ENCODE measurements at regions not wholly inside any gene's neighbourhood (a gene's known extent, or its start where the extent isn't known, plus 50 kb on each side); places are given as distances from the start of the nearest gene placed in this dataset.

- no TSS peak for BruUV-seq (replicated peaks)
- no peaks in the 10 kb centered on the region for H3K27me3 ChIP-seq (ENCODE audit: control insufficient read depth, insufficient read depth, low read length)
- H3K27ac ChIP-seq (ENCODE audit: low read length), result no peak overlapping the region
- no peak for DNase-seq (ENCODE audit: low read depth, low spot score)
- H3K4me1 ChIP-seq (ENCODE audit: control insufficient read depth, insufficient read depth, low read length), result no peaks in the 10 kb centered on the region
- ATAC-seq, result no peak
- intact Hi-C loops (cut with micrococcal nuclease; ENCODE audit: unreplicated experiment), result no loop called here
- ChIA-PET CTCF (no interaction called here), POLR2A (no interaction called here)
- H3K36me3 ChIP-seq (ENCODE audit: control insufficient read depth, insufficient read depth, low read length), result no peaks in the 10 kb centered on the region
- no peaks in the 10 kb centered on the region for H3K9me3 ChIP-seq (ENCODE audit: control insufficient read depth, insufficient read depth, low read depth, low read length)
- H3K4me3 ChIP-seq (ENCODE audit: low read depth in 2 of 2, low read length in 2 of 2), result no peak overlapping the region
- TF ChIP-seq REST (IDR thresholded peaks at IDR 0.05; ENCODE audit: insufficient read depth in 1 of 2, low read depth in 2 of 2, low read length in 1 of 2) (no peak), TCF7L2 (IDR thresholded peaks at IDR 0.05; ENCODE audit: low read depth, low read length) (no peak), POLR2AphosphoS5 (IDR thresholded peaks at IDR 0.05; ENCODE audit: low read depth, low read length) (no peak), SIN3A (IDR thresholded peaks at IDR 0.05; ENCODE audit: borderline replicate concordance, insufficient read depth, low read depth, low read length) (no peak), CTCF (IDR thresholded peaks at IDR 0.05) (no peak)
- in situ Hi-C loops (cut with HindIII; ENCODE audit: low pct_unique_long_range_greater_than_20kb, low sequenced_read_pairs), result no loop called here
These were observed 746.6 kb downstream of the LRFN5 start for GRCh38 chr14:42353315-42353714.

GRCh38 chr14:42335918-42336317 is 729.2 kb downstream of the LRFN5 start:
- H3K4me1 ChIP-seq (ENCODE audit: control insufficient read depth, insufficient read depth, low read length), result no peaks in the 10 kb centered on the region
- ATAC-seq (no peak), DNase-seq (ENCODE audit: low read depth, low spot score) (no peak)
- ChIA-PET POLR2A (no interaction called here), CTCF (no interaction called here)
- intact Hi-C loops (cut with micrococcal nuclease; ENCODE audit: unreplicated experiment), result no loop called here
- TF ChIP-seq CTCF (IDR thresholded peaks at IDR 0.05) (no peak), SIN3A (IDR thresholded peaks at IDR 0.05; ENCODE audit: borderline replicate concordance, insufficient read depth, low read depth, low read length) (no peak), REST (IDR thresholded peaks at IDR 0.05; ENCODE audit: insufficient read depth in 1 of 2, low read depth in 2 of 2, low read length in 1 of 2) (no peak), TCF7L2 (IDR thresholded peaks at IDR 0.05; ENCODE audit: low read depth, low read length) (no peak), POLR2AphosphoS5 (IDR thresholded peaks at IDR 0.05; ENCODE audit: low read depth, low read length) (no peak)
- H3K27ac ChIP-seq (ENCODE audit: low read length), result no peak overlapping the region
- H3K4me3 ChIP-seq (ENCODE audit: low read depth in 2 of 2, low read length in 2 of 2), result no peak overlapping the region
- no peaks in the 10 kb centered on the region for H3K27me3 ChIP-seq (ENCODE audit: control insufficient read depth, insufficient read depth, low read length)
- no peaks in the 10 kb centered on the region for H3K36me3 ChIP-seq (ENCODE audit: control insufficient read depth, insufficient read depth, low read length)
- H3K9me3 ChIP-seq (ENCODE audit: control insufficient read depth, insufficient read depth, low read depth, low read length), result no peaks in the 10 kb centered on the region
- no TSS peak for BruUV-seq (replicated peaks)
- in situ Hi-C loops (cut with HindIII; ENCODE audit: low pct_unique_long_range_greater_than_20kb, low sequenced_read_pairs), result no loop called here

Measured in Panc1 (cell line).